Activated CD8-positive, alpha-beta T cell treated with anti-CD3 and anti-CD28 coated beads for 36 hours (primary cell): ENCODE measurements at regions not wholly inside any gene's neighbourhood (a gene's known extent, or its start where the extent isn't known, plus 50 kb on each side); places are given as distances from the start of the nearest gene placed in this dataset.

Experiments
- ATAC-seq: fragments of 200-7000 bp; cut with Tn5 transposase; one replicate; pipeline ENCODE4 v1.10.0; 2021; ENCODE audit warnings: mild to moderate bottlenecking, moderate library complexity
- CTCF ChIA-PET: fragments of 350-600 bp; sonication (Branson Sonifier 250); formaldehyde crosslinking; loops from one replicate; lab custom pipeline; 2021; ENCODE audit warnings: antibody characterized with exemption; lab: Charles Lee
- POLR2A ChIA-PET: fragments of 350-600 bp; sonication (Branson Sonifier 250); formaldehyde crosslinking; loops from one replicate; lab custom pipeline; 2021; ENCODE audit warnings: antibody characterized with exemption; lab: Charles Lee
- DNase-seq: peaks from one replicate; pipeline ENCODE4 v3.0.0-alpha.2; 2020
- H3K27ac Mint-ChIP-seq: one replicate; pipeline ENCODE4 v1.8.0; 2021; ENCODE audit warnings: mild to moderate bottlenecking, mixed read lengths
- H3K27me3 Mint-ChIP-seq: one replicate; pipeline ENCODE4 v1.8.0; 2021; ENCODE audit warnings: mixed read lengths
- H3K36me3 Mint-ChIP-seq: one replicate; pipeline ENCODE4 v1.8.0; 2021; ENCODE audit warnings: low read depth, mixed read lengths
- H3K4me1 Mint-ChIP-seq: one replicate; pipeline ENCODE4 v1.8.0; 2021; ENCODE audit warnings: low read depth, mixed read lengths
- H3K4me3 Mint-ChIP-seq: one replicate; pipeline ENCODE4 v1.8.0; 2021; ENCODE audit warnings: mild to moderate bottlenecking, moderate library complexity, mixed read lengths
- H3K9me3 Mint-ChIP-seq: one replicate; pipeline ENCODE4 v1.8.0; 2021; ENCODE audit warnings: mixed read lengths
- intact Hi-C: fragments of 100-400 bp; cut with micrococcal nuclease; formaldehyde crosslinking; loops from one replicate; pipeline ENCODE4 v1.10.0; 2022
- TF ChIP-seq, protein P1 (sequence below): fragments of 200-600 bp; IDR thresholded peaks from one replicate; pipeline ENCODE4 v1.8.0; 2022; ENCODE audit warnings: antibody characterized with exemption, mild to moderate bottlenecking

DNA sequence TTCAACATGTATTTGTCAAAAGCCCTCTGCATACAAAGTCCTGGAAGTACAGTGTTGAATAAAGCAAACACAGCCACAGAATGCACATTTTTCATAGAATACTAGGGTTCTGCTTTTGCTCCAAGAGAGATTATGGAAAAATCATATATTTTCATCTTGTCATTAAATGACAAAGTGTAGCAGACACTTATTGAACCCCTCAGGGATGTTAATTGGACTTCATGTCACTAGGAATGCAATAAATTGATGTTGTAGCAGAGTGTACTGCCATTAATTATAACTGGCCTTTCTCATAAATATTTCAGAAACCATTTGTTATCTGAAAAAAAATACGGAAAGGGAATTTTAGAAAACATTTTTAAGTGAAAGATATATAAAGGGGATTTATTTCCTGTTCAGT lies 64.5 kb upstream of the TAC1 start:
- Mint-ChIP-seq H3K4me3 (no peak overlapping the region), H3K9me3 (no peaks in the 10 kb centered on the region), H3K4me1 (no peaks in the 10 kb centered on the region), H3K27me3 (peaks cover 2% of the 10 kb centered on the region), H3K36me3 (no peaks in the 10 kb centered on the region), H3K27ac (no peak overlapping the region)
- ChIA-PET CTCF (no interaction called here), POLR2A (no interaction called here)
- ATAC-seq (no peak), DNase-seq (no peak)
- intact Hi-C loops = no loop called here
- TF ChIP-seq, protein P1, sequence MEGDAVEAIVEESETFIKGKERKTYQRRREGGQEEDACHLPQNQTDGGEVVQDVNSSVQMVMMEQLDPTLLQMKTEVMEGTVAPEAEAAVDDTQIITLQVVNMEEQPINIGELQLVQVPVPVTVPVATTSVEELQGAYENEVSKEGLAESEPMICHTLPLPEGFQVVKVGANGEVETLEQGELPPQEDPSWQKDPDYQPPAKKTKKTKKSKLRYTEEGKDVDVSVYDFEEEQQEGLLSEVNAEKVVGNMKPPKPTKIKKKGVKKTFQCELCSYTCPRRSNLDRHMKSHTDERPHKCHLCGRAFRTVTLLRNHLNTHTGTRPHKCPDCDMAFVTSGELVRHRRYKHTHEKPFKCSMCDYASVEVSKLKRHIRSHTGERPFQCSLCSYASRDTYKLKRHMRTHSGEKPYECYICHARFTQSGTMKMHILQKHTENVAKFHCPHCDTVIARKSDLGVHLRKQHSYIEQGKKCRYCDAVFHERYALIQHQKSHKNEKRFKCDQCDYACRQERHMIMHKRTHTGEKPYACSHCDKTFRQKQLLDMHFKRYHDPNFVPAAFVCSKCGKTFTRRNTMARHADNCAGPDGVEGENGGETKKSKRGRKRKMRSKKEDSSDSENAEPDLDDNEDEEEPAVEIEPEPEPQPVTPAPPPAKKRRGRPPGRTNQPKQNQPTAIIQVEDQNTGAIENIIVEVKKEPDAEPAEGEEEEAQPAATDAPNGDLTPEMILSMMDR = no peak

DNA sequence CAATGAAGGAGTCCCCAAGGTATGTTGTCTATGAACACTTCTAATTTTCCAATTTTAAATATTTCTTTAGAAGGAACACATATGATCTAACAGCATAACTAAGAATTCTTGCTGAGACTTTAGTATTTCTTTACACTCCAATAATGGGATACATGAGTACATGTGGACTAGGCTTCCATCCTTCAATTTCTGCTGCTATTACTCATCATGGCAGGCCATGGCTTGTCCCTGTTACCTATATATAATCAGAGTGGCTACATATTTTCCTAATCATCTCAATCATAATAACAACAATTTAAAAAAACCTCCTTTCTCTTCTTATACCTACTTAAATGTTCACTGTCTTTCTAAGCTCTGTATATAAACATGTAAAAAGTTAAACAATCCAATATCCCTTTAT lies 60.3 kb upstream of the TAC1 start:
- POLR2A ChIA-PET = interaction anchor here (0.6 kb wide), 1 partner anchor 299 kb away, joined by 3 read pairs; no protein-coding TSS in a partner anchor
- H3K4me3 Mint-ChIP-seq = no peak overlapping the region
- intact Hi-C loops = no loop called here

DNA sequence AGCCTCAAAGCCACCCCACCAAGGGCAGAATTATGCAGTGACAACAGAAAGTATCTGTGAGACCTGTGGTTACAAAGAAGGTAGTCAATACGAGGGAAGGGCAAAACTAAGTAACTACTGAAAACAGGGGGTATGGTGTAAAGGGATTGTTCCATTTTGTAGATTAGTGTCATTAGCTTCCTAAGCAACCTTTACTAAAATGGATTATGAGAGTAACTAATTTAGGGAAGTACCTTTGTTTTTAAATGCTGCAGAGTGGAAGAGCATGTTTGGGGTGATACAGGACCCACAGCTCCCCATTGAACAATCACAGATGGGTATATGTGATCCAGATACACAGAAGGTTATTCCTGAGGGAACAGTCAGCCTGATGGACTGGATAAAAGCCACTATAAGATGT lies 51.3 kb upstream of the TAC1 start:
- ChIA-PET CTCF (no interaction called here), POLR2A (no interaction called here)
- Mint-ChIP-seq H3K4me3 (no peak overlapping the region), H3K9me3 (no peaks in the 10 kb centered on the region), H3K36me3 (no peaks in the 10 kb centered on the region), H3K4me1 (no peaks in the 10 kb centered on the region), H3K27ac (no peak overlapping the region), H3K27me3 (peaks cover 9% of the 10 kb centered on the region)
- ATAC-seq = no peak
- TF ChIP-seq, protein P1 = no peak
- DNase-seq = no peak
- intact Hi-C loops = no loop called here

More for the DNA sequence above, 60.3 kb upstream of the TAC1 start:
- H3K27ac Mint-ChIP-seq = no peak overlapping the region
- no peaks in the 10 kb centered on the region for H3K27me3 Mint-ChIP-seq
- H3K9me3 Mint-ChIP-seq = no peaks in the 10 kb centered on the region
- CTCF ChIA-PET = no interaction called here
- DNase-seq (no peak), ATAC-seq (no peak)
- no peaks in the 10 kb centered on the region for H3K36me3 Mint-ChIP-seq
- TF ChIP-seq, protein P1 = no peak
- H3K4me1 Mint-ChIP-seq = no peaks in the 10 kb centered on the region
